CD14-positive monocyte (primary cell): ENCODE measurements at regions not wholly inside any gene's neighbourhood (a gene's known extent, or its start where the extent isn't known, plus 50 kb on each side); places are given as distances from the start of the nearest gene placed in this dataset.

Experiments used
- DNase-seq, 3 donors: peaks; one replicate each; pipeline ENCODE4 v3.0.0-alpha.2; 2011 to 2022
- H2AFZ ChIP-seq: 2 replicates; pipeline ENCODE4 v1.6.0; 2012; ENCODE audit warnings: mild to moderate bottlenecking, low read depth, low read length, inconsistent platforms; ENCODE audit not compliant: insufficient read depth, poor library complexity, severe bottlenecking
- H3K27ac ChIP-seq, 2 donors: 1 replicate in 1 of 2; 2 replicates in 1 of 2; pipeline ENCODE4 v1.5.1; 2012 to 2013; ENCODE audit warnings: low read length in 2 of 2, control low read depth in 1 of 2, inconsistent platforms in 1 of 2, low read depth in 1 of 2, mild to moderate bottlenecking in 1 of 2
- H3K27me3 ChIP-seq, 2 donors: one replicate each; pipeline versions ENCODE4 v1.6.0 to v1.6.1; 2011 to 2013; ENCODE audit warnings: low read length in 2 of 2; ENCODE audit not compliant: control insufficient read depth in 2 of 2, insufficient read depth in 2 of 2
- H3K36me3 ChIP-seq, 2 donors: replicated peaks in 1 of 2; 1 replicate in 1 of 2; 2 replicates in 1 of 2; pipeline versions ENCODE4 v1.5.1 to v1.6.1; 2012 to 2013; ENCODE audit warnings: low read length in 2 of 2, control low read depth in 1 of 2, inconsistent platforms in 1 of 2, mild to moderate bottlenecking in 1 of 2; ENCODE audit not compliant: insufficient read depth in 2 of 2, control insufficient read depth in 1 of 2
- H3K4me1 ChIP-seq, 2 donors: 1 replicate in 1 of 2; 2 replicates in 1 of 2; pipeline versions ENCODE4 v1.5.1 to v1.6.1; 2012 to 2013; ENCODE audit warnings: low read length in 2 of 2, control low read depth in 1 of 2, inconsistent platforms in 1 of 2, mild to moderate bottlenecking in 1 of 2, moderate library complexity in 1 of 2; ENCODE audit not compliant: insufficient read depth in 2 of 2, control insufficient read depth in 1 of 2
- H3K4me2 ChIP-seq: replicated peaks from 2 replicates; pipeline ENCODE3; 2012; ENCODE audit warnings: low read length, moderate library complexity, mild to moderate bottlenecking; ENCODE audit not compliant: poor library complexity, severe bottlenecking; ENCODE audit errors: extremely low read depth
- H3K4me3 ChIP-seq, 3 experiments: fragments of 200-600 bp in 1 of 3; sonication (generic) in 1 of 3; replicated peaks in 1 of 3; 1 replicate in 2 of 3; 2 replicates in 1 of 3; pipeline ENCODE4 v1.5.1; 2011 to 2013; ENCODE audit warnings: low read length in 3 of 3, mild to moderate bottlenecking in 3 of 3, control low read depth in 2 of 3, low read depth in 2 of 3, inconsistent platforms in 1 of 3, moderate library complexity in 1 of 3
- H3K79me2 ChIP-seq: 2 replicates; pipeline ENCODE4 v1.6.0; 2012; ENCODE audit warnings: mild to moderate bottlenecking, control low read depth, inconsistent platforms, low read length, moderate library complexity; ENCODE audit not compliant: insufficient read depth
- H3K9ac ChIP-seq: 2 replicates; pipeline ENCODE4 v1.6.0; 2017; ENCODE audit warnings: low read length, mild to moderate bottlenecking; ENCODE audit not compliant: insufficient read depth, poor library complexity, severe bottlenecking
- H3K9me3 ChIP-seq, 2 donors: replicated peaks in 1 of 2; 1 replicate in 1 of 2; 2 replicates in 1 of 2; pipeline versions ENCODE4 v1.5.1 to v1.6.1; 2012 to 2013; ENCODE audit warnings: low read length in 2 of 2, control low read depth in 1 of 2; ENCODE audit not compliant: control insufficient read depth in 1 of 2, insufficient read depth in 1 of 2
- H4K20me1 ChIP-seq: 2 replicates; pipeline ENCODE4 v1.6.0; 2012; ENCODE audit warnings: mild to moderate bottlenecking, low read length, control low read depth, moderate library complexity; ENCODE audit not compliant: insufficient read depth
- H3K27ac Mint-ChIP-seq, 7 donors: one replicate each; pipeline ENCODE4 v1.8.0; 2020; ENCODE audit warnings: mild to moderate bottlenecking in 7 of 7, mixed read lengths in 7 of 7, moderate library complexity in 6 of 7, inconsistent platforms in 2 of 7
- H3K27me3 Mint-ChIP-seq, 3 donors: one replicate each; pipeline ENCODE4 v1.8.0; 2021 to 2022; ENCODE audit warnings: low read depth in 3 of 3, mild to moderate bottlenecking in 3 of 3, mixed read lengths in 3 of 3, moderate library complexity in 3 of 3, inconsistent platforms in 1 of 3
- H3K36me3 Mint-ChIP-seq, 2 donors: one replicate each; pipeline ENCODE4 v1.8.0; 2020; ENCODE audit warnings: mixed read lengths in 2 of 2, inconsistent platforms in 1 of 2, mild to moderate bottlenecking in 1 of 2
- H3K4me1 Mint-ChIP-seq: one replicate; pipeline ENCODE4 v1.8.0; 2020; ENCODE audit warnings: mild to moderate bottlenecking, mixed read lengths
- H3K4me3 Mint-ChIP-seq, 2 donors: one replicate each; pipeline ENCODE4 v1.8.0; 2020; ENCODE audit warnings: mild to moderate bottlenecking in 2 of 2, mixed read lengths in 2 of 2, moderate library complexity in 1 of 2
- H3K9me3 Mint-ChIP-seq, 7 donors: one replicate each; pipeline ENCODE4 v1.8.0; 2020 to 2022; ENCODE audit warnings: mixed read lengths in 7 of 7, mild to moderate bottlenecking in 6 of 7, moderate library complexity in 6 of 7, inconsistent platforms in 2 of 7
- CTCF ChIP-seq: fragments of 200-600 bp; IDR thresholded peaks from one replicate; pipeline ENCODE4 v1.8.0; 2022; ENCODE audit warnings: antibody characterized with exemption, mild to moderate bottlenecking
- WGBS: methylation state at CpG from one replicate; pipeline ENCODE4 v1.1.5; 2013; ENCODE audit warnings: missing lambda C conversion rate; ENCODE audit not compliant: insufficient coverage; 5-methylcytosine and 5-hydroxymethylcytosine counted together
- intact Hi-C, 2 donors: fragments of 100-400 bp; cut with micrococcal nuclease; formaldehyde crosslinking; loops; one replicate each; pipeline versions ENCODE4 v1.15.0 to v1.15.1; 2023

DNA sequence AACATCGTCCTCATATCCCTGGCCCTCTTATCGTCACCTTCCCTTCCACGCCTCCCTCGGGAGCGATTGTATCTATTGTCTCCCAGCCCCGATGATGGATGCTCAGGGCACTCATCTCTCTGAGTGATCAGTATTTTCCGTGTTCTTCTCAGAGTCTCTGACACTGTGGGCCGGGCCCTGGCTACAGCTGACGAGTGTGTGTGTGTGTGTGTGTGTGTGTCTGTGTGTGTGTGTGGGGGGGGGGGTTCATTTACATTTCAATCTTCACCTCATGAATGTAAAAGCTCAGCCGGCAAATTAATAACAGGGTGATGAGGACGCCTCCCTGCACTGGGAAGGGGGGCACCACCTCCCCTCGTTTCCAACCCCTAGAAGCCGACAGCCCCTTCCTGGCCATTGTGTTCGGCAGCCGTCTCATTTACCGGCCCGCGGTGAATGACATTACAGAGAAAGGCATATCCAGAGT lies 159.5 kb downstream of the SHOX start:
- no peak overlapping the region for H2AFZ ChIP-seq
- peaks cover 42 to 55% (median 47%) of the 10 kb centered on the region in 3 donors for H3K27me3 Mint-ChIP-seq
- no peak for DNase-seq
- H3K27ac ChIP-seq: no peak overlapping the region
- no peak overlapping the region for H3K9ac ChIP-seq
- H3K4me3 Mint-ChIP-seq: peak overlapping the region in 1 of 2 donors; percentile 80
- H3K4me1 ChIP-seq: no peaks in the 10 kb centered on the region
- no peaks in the 10 kb centered on the region for H4K20me1 ChIP-seq
- WGBS: 18% methylated on average over 16 of the region's 18 CpGs
- no peaks in the 10 kb centered on the region for H3K79me2 ChIP-seq
- peaks cover 0 to 2% of the 10 kb centered on the region in 2 donors for H3K36me3 Mint-ChIP-seq
- H3K27ac Mint-ChIP-seq: peak overlapping the region in 1 of 7 donors; percentile 21
- H3K4me3 ChIP-seq: no peak overlapping the region
- intact Hi-C loops: no loop called here
- no peak overlapping the region for H3K4me2 ChIP-seq
- H3K27me3 ChIP-seq: peaks cover 20 to 35% of the 10 kb centered on the region in 2 donors
- peaks cover 0 to 19% (median 3%) of the 10 kb centered on the region in 7 donors for H3K9me3 Mint-ChIP-seq
- H3K36me3 ChIP-seq: no peaks in the 10 kb centered on the region
- H3K4me1 Mint-ChIP-seq: no peaks in the 10 kb centered on the region
- H3K9me3 ChIP-seq: peaks cover 0 to 9% of the 10 kb centered on the region in 2 donors
- TF ChIP-seq CTCF: no peak

- H3K9me3 Mint-ChIP-seq: peaks cover 0 to 20% (median 3%) of the 10 kb centered on the region in 7 donors
- Histone ChIP-seq H3K9me3 (peaks cover 0 to 9% of the 10 kb centered on the region in 2 donors), H4K20me1 (no peaks in the 10 kb centered on the region), H3K4me1 (no peaks in the 10 kb centered on the region), H3K4me2 (no peak overlapping the region), H3K27me3 (peaks cover 20 to 35% of the 10 kb centered on the region in 2 donors), H3K27ac (no peak overlapping the region), H2AFZ (no peak overlapping the region), H3K36me3 (no peaks in the 10 kb centered on the region), H3K4me3 (no peak overlapping the region), H3K9ac (no peak overlapping the region), H3K79me2 (no peaks in the 10 kb centered on the region)
- H3K36me3 Mint-ChIP-seq: peaks cover 0 to 2% of the 10 kb centered on the region in 2 donors
- peak overlapping the region in 1 of 2 donors; percentile 67 for H3K4me3 Mint-ChIP-seq
- no peak overlapping the region for H3K27ac Mint-ChIP-seq
- peaks cover 45 to 54% (median 47%) of the 10 kb centered on the region in 3 donors for H3K27me3 Mint-ChIP-seq
- 78% methylated on average over 4 of the region's 9 CpGs for WGBS
- intact Hi-C loops: no loop called here
- no peak for TF ChIP-seq CTCF
- no peaks in the 10 kb centered on the region for H3K4me1 Mint-ChIP-seq
- DNase-seq: no peak
These were observed 158.5 kb downstream of the SHOX start for GRCh38 chrX:789096-789495.
